Cardiac fibroblast (primary cell): ENCODE measurements at regions not wholly inside any gene's neighbourhood (a gene's known extent, or its start where the extent isn't known, plus 50 kb on each side); places are given as distances from the start of the nearest gene placed in this dataset.

Source experiments
- DNase-seq, 2 donors: peaks; one replicate each; pipeline versions ENCODE4 v3.0.0 to v3.0.0-alpha.2; 2010; ENCODE audit warnings: low read depth in 2 of 2
- H3K4me3 ChIP-seq, 2 donors: replicated peaks in 1 of 2; 1 replicate in 1 of 2; 2 replicates in 1 of 2; pipeline ENCODE4 v1.5.1; 2011; ENCODE audit warnings: low read depth in 2 of 2, low read length in 2 of 2, mild to moderate bottlenecking in 2 of 2, moderate library complexity in 1 of 2
- TF ChIP-seq, protein P1 (sequence below): IDR thresholded peaks from one replicate; pipeline ENCODE4 v1.5.1; 2011; ENCODE audit warnings: low read depth, mild to moderate bottlenecking, low read length, inconsistent platforms

DNA sequence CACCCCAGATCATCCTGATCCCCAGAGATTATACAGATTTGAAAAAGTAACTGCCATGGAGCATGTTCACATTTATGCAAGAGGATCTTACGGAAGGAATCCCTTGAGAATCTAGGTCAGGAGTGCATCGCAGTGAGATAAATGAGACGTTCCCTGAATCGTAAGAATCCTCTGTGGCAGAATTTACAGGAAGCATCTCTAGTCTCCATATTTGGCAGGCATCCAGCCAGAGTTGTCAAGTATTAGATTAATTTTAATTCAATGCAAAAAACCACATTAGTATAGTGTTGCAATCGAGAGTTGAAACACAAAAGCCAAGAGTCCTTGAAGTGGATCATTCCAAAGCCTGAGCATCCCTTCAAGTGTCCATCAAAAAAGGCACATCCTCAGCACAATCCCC, 100.8 kb downstream of the RRAGC start:
- peak in 1 of 2 donors; percentile 31 for DNase-seq
- H3K4me3 ChIP-seq, result no peak overlapping the region
- TF ChIP-seq, protein P1, sequence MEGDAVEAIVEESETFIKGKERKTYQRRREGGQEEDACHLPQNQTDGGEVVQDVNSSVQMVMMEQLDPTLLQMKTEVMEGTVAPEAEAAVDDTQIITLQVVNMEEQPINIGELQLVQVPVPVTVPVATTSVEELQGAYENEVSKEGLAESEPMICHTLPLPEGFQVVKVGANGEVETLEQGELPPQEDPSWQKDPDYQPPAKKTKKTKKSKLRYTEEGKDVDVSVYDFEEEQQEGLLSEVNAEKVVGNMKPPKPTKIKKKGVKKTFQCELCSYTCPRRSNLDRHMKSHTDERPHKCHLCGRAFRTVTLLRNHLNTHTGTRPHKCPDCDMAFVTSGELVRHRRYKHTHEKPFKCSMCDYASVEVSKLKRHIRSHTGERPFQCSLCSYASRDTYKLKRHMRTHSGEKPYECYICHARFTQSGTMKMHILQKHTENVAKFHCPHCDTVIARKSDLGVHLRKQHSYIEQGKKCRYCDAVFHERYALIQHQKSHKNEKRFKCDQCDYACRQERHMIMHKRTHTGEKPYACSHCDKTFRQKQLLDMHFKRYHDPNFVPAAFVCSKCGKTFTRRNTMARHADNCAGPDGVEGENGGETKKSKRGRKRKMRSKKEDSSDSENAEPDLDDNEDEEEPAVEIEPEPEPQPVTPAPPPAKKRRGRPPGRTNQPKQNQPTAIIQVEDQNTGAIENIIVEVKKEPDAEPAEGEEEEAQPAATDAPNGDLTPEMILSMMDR, result no peak

DNA sequence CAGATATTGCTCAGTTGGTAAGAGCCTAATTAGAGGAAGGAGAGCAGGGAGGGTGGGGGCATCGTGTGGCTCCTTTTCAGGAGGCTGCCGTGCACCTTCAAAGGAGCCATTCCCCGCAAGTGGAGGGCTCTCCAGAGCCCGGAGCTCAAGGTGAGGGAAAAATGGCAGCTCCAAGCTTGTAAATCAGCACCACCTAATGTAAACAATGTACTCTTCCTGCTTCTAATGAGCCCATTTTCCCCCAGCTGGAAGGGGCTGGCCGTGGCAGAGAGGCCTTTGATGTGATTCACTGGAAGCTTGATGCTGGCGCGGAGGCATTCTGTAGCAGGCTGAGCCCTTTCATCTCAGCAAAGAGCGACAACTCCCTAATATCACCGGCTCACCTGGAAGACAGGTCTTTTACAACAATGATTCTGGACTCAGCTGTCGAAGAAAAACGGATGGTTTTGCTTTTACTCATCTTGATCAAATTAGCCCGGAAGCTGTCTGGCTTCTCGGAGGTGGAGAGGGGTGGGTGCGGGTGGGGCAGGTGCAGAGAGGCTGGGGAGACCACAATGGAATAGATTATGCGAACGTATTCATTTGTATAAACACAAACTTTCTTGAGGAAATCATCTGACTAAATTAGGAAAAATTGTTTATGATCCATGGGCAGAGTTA, 112.5 kb downstream of the RRAGC start:
- DNase-seq, result no peak
- TF ChIP-seq, protein P1, result no peak
- H3K4me3 ChIP-seq, result no peak overlapping the region

DNA sequence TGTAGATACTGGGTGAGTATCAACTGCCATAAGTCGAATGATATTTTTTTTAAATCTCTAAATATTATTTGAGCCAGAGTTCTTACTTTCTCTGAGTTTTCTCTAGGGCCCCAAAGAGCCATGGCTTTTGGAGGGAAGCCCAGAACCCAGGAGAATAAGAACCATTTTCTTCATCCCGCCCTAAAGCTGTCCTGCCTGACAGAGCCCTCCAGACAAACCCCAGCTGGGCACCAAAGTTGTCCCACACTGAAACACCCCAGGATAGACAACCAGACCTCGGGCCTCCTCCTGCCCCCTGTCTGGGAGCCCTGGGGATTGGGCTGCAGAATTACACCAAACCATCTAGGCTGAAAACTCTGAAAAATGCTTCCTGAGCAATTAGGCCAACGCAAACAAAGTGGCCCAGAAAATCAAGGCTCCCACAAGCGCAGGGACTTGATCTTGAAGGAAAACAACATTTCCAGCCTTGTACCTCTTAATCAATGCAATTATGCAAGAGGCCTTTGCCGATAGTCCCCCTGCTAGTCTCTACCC, 113.1 kb downstream of the RRAGC start:
- TF ChIP-seq, protein P1, result no peak
- H3K4me3 ChIP-seq, result no peak overlapping the region
- no peak for DNase-seq

DNA sequence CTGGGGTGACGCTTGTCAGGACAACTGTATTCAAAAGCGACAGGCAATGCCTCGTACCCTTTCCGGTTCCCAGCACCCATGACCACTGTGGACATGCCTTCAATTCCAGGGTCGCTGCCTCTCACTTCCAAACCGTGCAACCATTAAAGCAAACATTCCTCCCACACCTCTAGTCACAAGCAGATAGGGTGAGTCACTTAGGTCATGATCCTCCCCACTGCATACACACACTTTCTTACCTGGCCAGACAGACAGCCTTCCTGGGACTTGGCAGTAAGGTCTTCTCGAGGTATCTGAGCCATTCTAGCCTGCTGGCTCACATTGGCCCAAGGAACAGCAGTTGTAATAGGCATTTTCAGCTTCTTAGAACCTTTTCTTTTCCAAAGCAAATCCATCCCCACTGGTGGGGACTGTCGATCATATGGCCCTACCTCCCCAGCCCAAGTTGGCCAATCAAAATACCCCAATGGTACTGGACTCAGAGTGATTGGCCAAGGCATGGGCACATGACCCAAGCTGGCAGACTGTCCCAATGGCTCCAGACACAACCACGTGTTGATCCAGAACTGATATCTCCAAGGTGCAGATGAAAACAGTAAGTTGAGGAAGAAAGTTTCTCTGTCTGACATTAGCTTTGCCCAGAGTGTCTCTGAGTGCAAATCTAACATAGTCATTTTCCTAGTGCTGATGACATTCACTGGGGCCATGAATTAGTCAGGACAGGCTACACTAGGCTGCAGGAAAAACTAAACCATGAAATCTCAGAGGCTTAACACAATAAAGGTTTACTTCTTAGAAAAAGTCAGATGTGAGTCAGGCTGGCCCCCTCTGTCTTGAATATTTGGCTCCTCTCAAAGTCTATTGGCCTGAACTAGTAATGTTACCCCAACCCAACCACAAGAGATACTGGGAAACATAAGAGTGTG, 113.8 kb downstream of the RRAGC start:
- DNase-seq, result no peak

DNA sequence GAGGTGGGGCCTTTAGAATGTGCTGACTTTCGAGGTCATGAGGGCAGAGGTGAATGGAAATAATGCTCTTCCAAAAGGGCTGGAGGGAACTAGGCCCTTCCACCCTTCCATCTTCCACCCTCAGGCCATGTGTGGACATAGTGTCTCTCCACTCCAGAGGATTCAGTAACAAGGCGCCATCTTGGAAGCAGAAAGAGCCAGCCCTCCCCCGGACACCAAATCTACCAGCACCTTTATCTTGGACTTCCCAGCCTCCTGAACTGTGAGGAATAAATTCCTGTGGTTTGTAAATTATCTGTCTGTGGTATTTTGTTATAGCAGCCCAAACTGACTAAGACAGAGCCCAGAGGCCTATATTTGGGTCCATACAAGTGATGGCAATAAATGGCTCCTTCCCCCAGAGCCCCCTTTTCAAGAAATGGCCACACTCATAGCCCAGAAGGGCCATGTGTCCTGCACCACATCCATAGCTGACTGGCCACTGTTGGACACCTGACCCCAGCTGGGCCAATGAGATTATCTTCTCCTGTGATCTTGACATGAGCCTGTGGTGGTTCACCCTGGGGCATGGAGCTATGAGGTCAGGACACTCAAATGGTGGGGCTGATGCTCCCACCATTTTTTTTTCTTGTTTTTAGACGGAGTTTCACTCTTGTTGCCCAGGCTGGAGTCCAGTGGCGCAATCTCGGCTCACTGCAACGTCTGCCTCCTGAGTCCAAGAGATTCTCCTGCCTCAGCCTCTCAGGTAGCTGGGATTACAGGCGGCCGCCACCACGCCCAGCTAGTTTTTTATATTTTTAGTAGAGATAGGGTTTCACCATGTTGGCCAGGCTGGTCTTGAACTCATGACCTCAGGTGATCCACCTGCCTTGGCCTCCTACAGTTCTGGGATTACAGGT, 114.9 kb downstream of the RRAGC start:
- TF ChIP-seq, protein P1, result no peak
- H3K4me3 ChIP-seq, result no peak overlapping the region
- DNase-seq, result no peak

More for the DNA sequence above, 113.8 kb downstream of the RRAGC start:
- TF ChIP-seq, protein P1, result no peak
- no peak overlapping the region for H3K4me3 ChIP-seq

DNA sequence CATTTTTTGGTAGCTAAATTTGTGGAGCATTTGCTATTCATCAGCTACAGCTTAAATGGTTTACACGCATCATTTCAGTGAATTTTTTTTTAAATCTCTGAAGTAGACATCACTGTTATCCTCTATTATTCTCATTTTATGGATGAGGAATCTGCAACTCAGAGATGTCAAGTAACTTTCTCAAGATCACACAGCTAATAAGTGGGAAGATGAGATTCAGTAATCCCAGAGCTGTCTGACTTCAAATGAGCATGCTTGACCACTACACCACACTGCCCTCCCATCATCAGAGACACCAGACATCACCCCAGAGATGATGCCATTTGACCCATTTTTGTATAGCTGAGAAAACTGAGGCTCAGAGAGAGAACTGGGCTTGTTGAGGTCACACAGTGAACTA, 116.4 kb downstream of the RRAGC start:
- TF ChIP-seq, protein P1, result no peak
- H3K4me3 ChIP-seq, result no peak overlapping the region
- DNase-seq, result no peak
